SH-SY5Y (cell line): ENCODE measurements at regions not wholly inside any gene's neighbourhood (a gene's known extent, or its start where the extent isn't known, plus 50 kb on each side); places are given as distances from the start of the nearest gene placed in this dataset.

Source experiments
- GATA2 ChIP-seq: IDR thresholded peaks from 2 replicates; pipeline ENCODE4 v1.6.1; 2011; ENCODE audit warnings: mild to moderate bottlenecking, low read depth, low read length
- GATA3 ChIP-seq: IDR thresholded peaks from 2 replicates; pipeline ENCODE4 v1.6.1; 2011; ENCODE audit warnings: low read depth, mild to moderate bottlenecking, low read length, moderate library complexity

- TF ChIP-seq GATA2 (peak; percentile 40; the same call in 1 of the 2 replicates), GATA3 (no peak; the same call in 1 of the 2 replicates)
These were observed 162.4 kb downstream of the DSEL start for GRCh38 chr18:67354091-67354490.

- no peak for TF ChIP-seq GATA2
- no peak for TF ChIP-seq GATA3
These were observed 169.1 kb downstream of the DSEL start for GRCh38 chr18:67347438-67347837.

GRCh38 chr18:67342159-67342558 is 174.4 kb downstream of the DSEL start:
- TF ChIP-seq GATA3 (no peak), GATA2 (no peak)

GRCh38 chr18:67337696-67338095 is 178.8 kb downstream of the DSEL start:
- TF ChIP-seq GATA3 (no peak), GATA2 (no peak)

- no peak for TF ChIP-seq GATA3
- TF ChIP-seq GATA2, result no peak
These were observed 184.7 kb downstream of the DSEL start for GRCh38 chr18:67331857-67332256.

GRCh38 chr18:67319109-67319508 is 197.4 kb downstream of the DSEL start:
- TF ChIP-seq GATA2 (no peak), GATA3 (no peak)

GRCh38 chr18:67318651-67319050 is 197.9 kb downstream of the DSEL start:
- TF ChIP-seq GATA2 (no peak), GATA3 (no peak)

- TF ChIP-seq GATA3 (no peak), GATA2 (no peak)
These were observed 205.7 kb downstream of the DSEL start for GRCh38 chr18:67310826-67311225.

GRCh38 chr18:67308819-67309218 is 207.7 kb downstream of the DSEL start:
- TF ChIP-seq GATA3, result no peak
- no peak for TF ChIP-seq GATA2

- TF ChIP-seq GATA3, result no peak
- TF ChIP-seq GATA2, result no peak
These were observed 211.1 kb downstream of the DSEL start for GRCh38 chr18:67305466-67305865.

- no peak for TF ChIP-seq GATA2
- no peak for TF ChIP-seq GATA3
These were observed 214.5 kb downstream of the DSEL start for GRCh38 chr18:67302043-67302442.

GRCh38 chr18:67301592-67301991 is 214.9 kb downstream of the DSEL start:
- TF ChIP-seq GATA2 (no peak), GATA3 (no peak)

- TF ChIP-seq GATA3 (no peak), GATA2 (no peak)
These were observed 216.0 kb downstream of the DSEL start for GRCh38 chr18:67300498-67300897.

GRCh38 chr18:67292814-67293213 is 223.7 kb downstream of the DSEL start:
- no peak for TF ChIP-seq GATA3
- TF ChIP-seq GATA2, result no peak

GRCh38 chr18:67290421-67290820 is 226.1 kb downstream of the DSEL start:
- no peak for TF ChIP-seq GATA2
- TF ChIP-seq GATA3, result no peak

GRCh38 chr18:67285583-67285982 is 230.9 kb downstream of the DSEL start:
- TF ChIP-seq GATA3 (no peak), GATA2 (no peak)

GRCh38 chr18:67282796-67283195 is 233.7 kb downstream of the DSEL start:
- TF ChIP-seq GATA2, result no peak
- no peak for TF ChIP-seq GATA3
